ENCODE measurements at regions not wholly inside any gene's neighbourhood (a gene's known extent, or its start where the extent isn't known, plus 50 kb on each side); places are given as distances from the start of the nearest gene placed in this dataset.

GRCh38 chr2:82084679-82085392 lies 1780.3 kb upstream of the LRRTM1 start:
- H2AFZ ChIP-seq, result no peak overlapping the region
- H3K4me3 ChIP-seq, result no peak overlapping the region
- H3K9me2 ChIP-seq (replicated peaks; ENCODE audit: insufficient read depth), result no peaks in the 10 kb centered on the region
- H3K4me1 ChIP-seq (ENCODE audit: insufficient read depth), result no peaks in the 10 kb centered on the region
- no peaks in the 10 kb centered on the region for H4K20me1 ChIP-seq (ENCODE audit: insufficient read depth, poor library complexity, severe bottlenecking)
- no peak overlapping the region for H3K4me2 ChIP-seq
- no peaks in the 10 kb centered on the region for H3K9me3 ChIP-seq (ENCODE audit: low read depth)
- no peaks in the 10 kb centered on the region for H3K27me3 ChIP-seq
- H3K27ac ChIP-seq, result no peak overlapping the region
- no peak for DNase-seq (ENCODE audit: low spot score)
- TF ChIP-seq CTCF (IDR thresholded peaks at IDR 0.05; ENCODE audit: poor library complexity) (no peak), EZH2phosphoT487 (IDR thresholded peaks at IDR 0.05; ENCODE audit: low read depth, severe bottlenecking, unreplicated experiment) (no peak), EZH2 (IDR thresholded peaks at IDR 0.05; ENCODE audit: borderline replicate concordance) (no peak)
- 89% methylated on average over 1 of the region's 1 CpG for WGBS (ENCODE audit: low lambda C conversion rate, missing lambda C conversion rate)
- no peaks in the 10 kb centered on the region for H3K36me3 ChIP-seq (replicated peaks; ENCODE audit: insufficient read depth, low read depth)
- H3K79me2 ChIP-seq, result no peaks in the 10 kb centered on the region

GRCh38 chr2:82075875-82076274 lies 1771.3 kb upstream of the LRRTM1 start:
- TF ChIP-seq EZH2phosphoT487 (IDR thresholded peaks at IDR 0.05; ENCODE audit: low read depth, severe bottlenecking, unreplicated experiment), result no peak
- no peak for TF ChIP-seq EZH2 (IDR thresholded peaks at IDR 0.05; ENCODE audit: borderline replicate concordance)
- TF ChIP-seq CTCF (IDR thresholded peaks at IDR 0.05; ENCODE audit: poor library complexity), result no peak
- no peak for DNase-seq (ENCODE audit: low spot score)
- Histone ChIP-seq H3K27me3 (no peaks in the 10 kb centered on the region), H3K9me3 (ENCODE audit: low read depth) (no peaks in the 10 kb centered on the region), H2AFZ (no peak overlapping the region), H3K27ac (no peak overlapping the region), H3K4me3 (no peak overlapping the region), H4K20me1 (ENCODE audit: insufficient read depth, poor library complexity, severe bottlenecking) (no peaks in the 10 kb centered on the region), H3K4me1 (ENCODE audit: insufficient read depth) (no peaks in the 10 kb centered on the region), H3K36me3 (replicated peaks; ENCODE audit: insufficient read depth, low read depth) (no peaks in the 10 kb centered on the region), H3K79me2 (no peaks in the 10 kb centered on the region), H3K4me2 (no peak overlapping the region), H3K9me2 (replicated peaks; ENCODE audit: insufficient read depth) (no peaks in the 10 kb centered on the region)
- 94% methylated on average over 2 of the region's 2 CpGs for WGBS (ENCODE audit: low lambda C conversion rate, missing lambda C conversion rate)

GRCh38 chr2:82062463-82062862 lies 1757.9 kb upstream of the LRRTM1 start:
- no peak overlapping the region for H3K4me3 ChIP-seq
- TF ChIP-seq CTCF (IDR thresholded peaks at IDR 0.05; ENCODE audit: poor library complexity), result no peak
- H3K79me2 ChIP-seq, result no peaks in the 10 kb centered on the region
- H3K4me1 ChIP-seq (ENCODE audit: insufficient read depth), result no peaks in the 10 kb centered on the region
- no peaks in the 10 kb centered on the region for H3K9me2 ChIP-seq (replicated peaks; ENCODE audit: insufficient read depth)
- no peaks in the 10 kb centered on the region for H3K27me3 ChIP-seq
- DNase-seq (ENCODE audit: low spot score), result no peak
- H2AFZ ChIP-seq, result no peak overlapping the region
- no peak overlapping the region for H3K27ac ChIP-seq
- no peaks in the 10 kb centered on the region for H4K20me1 ChIP-seq (ENCODE audit: insufficient read depth, poor library complexity, severe bottlenecking)
- no peak overlapping the region for H3K4me2 ChIP-seq
- no peaks in the 10 kb centered on the region for H3K36me3 ChIP-seq (replicated peaks; ENCODE audit: insufficient read depth, low read depth)
- H3K9me3 ChIP-seq (ENCODE audit: low read depth), result no peaks in the 10 kb centered on the region
- WGBS (ENCODE audit: low lambda C conversion rate, missing lambda C conversion rate), result 66% methylated on average over 2 of the region's 2 CpGs

- no peak overlapping the region for H2AFZ ChIP-seq
- no peaks in the 10 kb centered on the region for H3K9me2 ChIP-seq (replicated peaks; ENCODE audit: insufficient read depth)
- no peaks in the 10 kb centered on the region for H4K20me1 ChIP-seq (ENCODE audit: insufficient read depth, poor library complexity, severe bottlenecking)
- H3K36me3 ChIP-seq (replicated peaks; ENCODE audit: insufficient read depth, low read depth), result no peaks in the 10 kb centered on the region
- H3K4me2 ChIP-seq, result no peak overlapping the region
- H3K4me1 ChIP-seq (ENCODE audit: insufficient read depth), result no peaks in the 10 kb centered on the region
- 47% methylated on average over 4 of the region's 4 CpGs for WGBS (ENCODE audit: low lambda C conversion rate, missing lambda C conversion rate)
- no peak overlapping the region for H3K4me3 ChIP-seq
- H3K79me2 ChIP-seq, result no peaks in the 10 kb centered on the region
- no peak for TF ChIP-seq CTCF (IDR thresholded peaks at IDR 0.05; ENCODE audit: poor library complexity)
- no peak for TF ChIP-seq EZH2phosphoT487 (IDR thresholded peaks at IDR 0.05; ENCODE audit: low read depth, severe bottlenecking, unreplicated experiment)
- no peak for TF ChIP-seq EZH2 (IDR thresholded peaks at IDR 0.05; ENCODE audit: borderline replicate concordance)
- H3K9me3 ChIP-seq (ENCODE audit: low read depth), result no peaks in the 10 kb centered on the region
- H3K27ac ChIP-seq, result no peak overlapping the region
- no peaks in the 10 kb centered on the region for H3K27me3 ChIP-seq
- DNase-seq (ENCODE audit: low spot score), result no peak
Observed at GRCh38 chr2:82055846-82056245, 1751.3 kb upstream of the LRRTM1 start.
